Astrocyte of the spinal cord (primary cell): ENCODE measurements at regions not wholly inside any gene's neighbourhood (a gene's known extent, or its start where the extent isn't known, plus 50 kb on each side); places are given as distances from the start of the nearest gene placed in this dataset.

Experiments
- DNase-seq: peaks from one replicate; pipeline ENCODE4 v3.0.0; 2011; ENCODE audit warnings: low read depth, low spot score
- H3K4me3 ChIP-seq: 2 replicates; pipeline ENCODE4 v1.5.1; 2011; ENCODE audit warnings: low read depth, mild to moderate bottlenecking, low read length, moderate library complexity
- in situ Hi-C: cut with HindIII; loops from 2 replicates; pipeline ENCODE4 v1.10.0; 2017; ENCODE audit warnings: low sequenced_read_pairs
- TF ChIP-seq, protein P1 (sequence below): IDR thresholded peaks from 2 replicates; pipeline ENCODE4 v1.5.1; 2012; ENCODE audit warnings: low read depth, mild to moderate bottlenecking, low read length, inconsistent platforms

DNA sequence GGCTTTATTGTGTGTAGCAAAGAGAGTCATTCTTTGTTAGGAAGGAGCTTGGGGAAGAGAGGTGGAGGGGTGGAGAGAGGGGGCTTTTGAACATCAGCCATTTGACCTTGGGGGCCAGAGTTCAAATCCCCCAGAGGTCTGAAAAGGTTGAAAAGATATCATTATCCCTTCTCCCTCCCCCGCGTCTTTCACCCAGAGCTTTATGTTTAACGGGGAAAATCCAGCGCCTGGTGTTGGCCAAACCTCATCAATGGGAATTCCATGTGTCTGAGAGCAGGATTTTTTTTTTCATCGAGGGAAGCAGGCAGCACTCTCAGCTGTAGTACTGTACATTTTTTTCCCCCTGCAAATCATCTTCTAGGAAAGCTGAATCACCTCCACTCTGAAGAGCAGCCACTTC lies 122.4 kb upstream of the HSD17B12 start:
- no peak overlapping the region for H3K4me3 ChIP-seq
- DNase-seq, result no peak
- in situ Hi-C loops, result no loop called here
- TF ChIP-seq, protein P1, sequence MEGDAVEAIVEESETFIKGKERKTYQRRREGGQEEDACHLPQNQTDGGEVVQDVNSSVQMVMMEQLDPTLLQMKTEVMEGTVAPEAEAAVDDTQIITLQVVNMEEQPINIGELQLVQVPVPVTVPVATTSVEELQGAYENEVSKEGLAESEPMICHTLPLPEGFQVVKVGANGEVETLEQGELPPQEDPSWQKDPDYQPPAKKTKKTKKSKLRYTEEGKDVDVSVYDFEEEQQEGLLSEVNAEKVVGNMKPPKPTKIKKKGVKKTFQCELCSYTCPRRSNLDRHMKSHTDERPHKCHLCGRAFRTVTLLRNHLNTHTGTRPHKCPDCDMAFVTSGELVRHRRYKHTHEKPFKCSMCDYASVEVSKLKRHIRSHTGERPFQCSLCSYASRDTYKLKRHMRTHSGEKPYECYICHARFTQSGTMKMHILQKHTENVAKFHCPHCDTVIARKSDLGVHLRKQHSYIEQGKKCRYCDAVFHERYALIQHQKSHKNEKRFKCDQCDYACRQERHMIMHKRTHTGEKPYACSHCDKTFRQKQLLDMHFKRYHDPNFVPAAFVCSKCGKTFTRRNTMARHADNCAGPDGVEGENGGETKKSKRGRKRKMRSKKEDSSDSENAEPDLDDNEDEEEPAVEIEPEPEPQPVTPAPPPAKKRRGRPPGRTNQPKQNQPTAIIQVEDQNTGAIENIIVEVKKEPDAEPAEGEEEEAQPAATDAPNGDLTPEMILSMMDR, result no peak

DNA sequence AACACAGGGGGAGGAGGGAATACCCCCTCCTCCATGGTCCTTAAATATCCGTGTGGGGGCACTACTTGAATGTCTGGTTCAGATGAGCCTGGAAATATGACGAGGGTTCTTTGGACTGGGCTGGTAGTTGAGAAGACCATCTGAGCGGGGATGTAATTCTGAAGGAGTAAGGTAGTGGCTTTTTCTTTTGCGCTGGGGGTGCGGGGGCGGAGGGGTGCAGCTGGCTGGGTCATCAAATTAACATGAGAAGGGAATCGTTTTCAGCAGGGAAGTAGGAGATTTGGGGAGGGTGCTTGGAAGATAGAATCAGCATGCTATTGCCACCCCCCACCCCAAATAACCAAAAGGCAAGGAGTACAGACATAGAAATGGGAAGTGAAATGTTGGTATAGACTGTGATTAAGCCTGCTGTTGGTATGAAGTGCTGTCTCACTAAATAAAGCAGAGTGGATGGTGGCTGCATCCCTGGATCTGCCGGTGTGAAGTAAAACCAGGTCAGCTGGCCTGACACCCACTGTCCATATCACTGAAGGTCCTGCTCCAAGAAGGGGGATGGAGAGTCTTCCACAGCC lies 121.9 kb upstream of the HSD17B12 start:
- no peak for DNase-seq
- TF ChIP-seq, protein P1, result no peak
- H3K4me3 ChIP-seq, result no peak overlapping the region
- in situ Hi-C loops, result no loop called here

DNA sequence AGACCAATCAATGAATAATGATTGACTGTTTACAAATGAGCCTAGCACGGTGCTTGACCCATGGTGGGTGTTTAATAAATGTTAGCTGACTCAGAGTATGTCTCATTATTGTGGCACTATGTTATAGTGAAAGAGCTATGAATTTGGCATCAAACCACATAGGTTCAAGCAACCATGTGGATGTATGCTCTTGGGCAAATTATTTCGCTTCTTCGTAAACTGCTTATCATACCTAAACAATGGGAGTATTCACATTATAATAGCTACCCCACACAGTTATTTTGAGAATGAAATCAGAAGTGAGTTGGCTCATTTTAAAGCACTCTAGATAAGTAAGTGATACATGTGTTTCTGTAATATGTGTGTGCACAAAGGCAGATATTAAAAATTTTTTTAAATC lies 118.7 kb upstream of the HSD17B12 start:
- no peak overlapping the region for H3K4me3 ChIP-seq
- no peak for DNase-seq
- in situ Hi-C loops, result no loop called here
- TF ChIP-seq, protein P1, result no peak

DNA sequence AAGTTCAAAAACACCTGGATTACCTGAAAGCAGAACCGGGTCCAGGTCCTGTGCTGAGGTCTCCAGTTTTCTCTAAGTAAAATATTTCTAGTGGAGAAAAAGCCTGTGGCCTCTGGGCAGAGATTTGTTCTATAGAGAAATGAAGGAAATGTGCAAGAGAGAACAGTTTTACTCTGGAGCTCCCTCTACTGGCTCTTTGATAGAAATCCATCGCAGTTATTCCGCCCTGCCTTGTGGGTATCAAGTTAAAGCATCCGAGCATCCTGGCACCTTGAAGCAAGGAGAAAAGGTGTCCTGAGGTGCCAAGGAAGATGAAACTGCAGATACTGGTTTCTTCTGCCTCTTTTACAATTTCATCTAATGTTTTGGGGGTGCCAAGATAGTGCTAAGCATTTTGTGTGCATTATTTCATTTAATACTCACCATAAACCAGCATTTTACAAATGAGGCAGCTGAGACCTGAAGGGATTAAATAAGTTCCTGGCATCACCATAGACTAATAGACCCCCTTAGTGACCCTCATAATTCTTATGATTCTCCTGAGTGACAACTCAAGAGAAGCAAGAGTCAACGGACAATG lies 113.1 kb upstream of the HSD17B12 start:
- in situ Hi-C loops, result no loop called here
- TF ChIP-seq, protein P1, result peak; percentile 80
- H3K4me3 ChIP-seq, result no peak overlapping the region
- peak; percentile 51 for DNase-seq

DNA sequence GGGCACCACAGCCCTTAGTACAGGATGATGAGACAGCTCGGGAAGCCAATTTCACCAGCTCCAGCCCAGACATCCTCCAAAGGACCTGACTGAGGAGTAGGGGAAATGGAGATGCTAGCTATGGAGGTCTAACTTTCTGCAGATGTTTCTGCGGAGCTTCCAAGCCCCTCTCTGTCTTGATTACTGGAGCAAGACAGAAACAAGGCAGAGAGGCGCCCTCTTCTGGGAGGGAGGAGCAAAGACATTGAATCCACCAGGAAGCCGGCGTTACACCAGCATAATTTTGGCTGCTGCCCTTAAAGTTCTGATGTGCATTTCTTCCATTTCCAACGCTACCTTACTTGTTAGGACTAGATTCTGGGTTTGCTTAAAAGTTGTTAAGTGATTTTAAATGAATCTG lies 107.3 kb upstream of the HSD17B12 start:
- TF ChIP-seq, protein P1, result peak; percentile 60
- DNase-seq, result no peak
- H3K4me3 ChIP-seq, result no peak overlapping the region
- in situ Hi-C loops, result no loop called here

DNA sequence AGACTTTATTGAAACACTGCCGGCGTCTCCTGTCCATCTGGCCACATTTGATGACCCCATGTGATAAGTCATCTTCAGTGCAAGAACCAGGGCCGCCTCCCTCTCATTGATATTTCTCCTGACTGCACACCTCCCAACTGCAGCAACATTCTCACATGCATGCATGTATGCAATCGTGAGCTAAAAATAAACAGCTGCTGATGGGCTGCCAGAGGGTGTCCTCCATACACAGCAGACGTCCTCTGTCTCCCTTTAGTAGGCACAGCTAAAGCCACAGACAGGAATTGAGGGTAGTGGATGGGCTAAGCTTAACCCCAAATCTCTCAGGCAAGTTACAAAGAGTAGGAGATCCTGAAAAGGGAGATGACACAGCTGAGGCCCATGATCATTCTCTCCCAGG lies 106.7 kb upstream of the HSD17B12 start:
- H3K4me3 ChIP-seq, result no peak overlapping the region
- TF ChIP-seq, protein P1, result no peak
- in situ Hi-C loops, result no loop called here
- DNase-seq, result no peak
